ENCODE measurements at regions not wholly inside any gene's neighbourhood (a gene's known extent, or its start where the extent isn't known, plus 50 kb on each side); places are given as distances from the start of the nearest gene placed in this dataset.

GRCh38 chr22:34881453-34881852, 184.5 kb upstream of the ISX start:
- ATAC-seq (no peak), DNase-seq (ENCODE audit: low spot score) (no peak)
- POLR2A ChIA-PET = no interaction called here
- H3K9me3 Mint-ChIP-seq = peaks cover 21% of the 10 kb centered on the region
- no peaks in the 10 kb centered on the region; the same call in none of the 2 replicates for H3K27me3 Mint-ChIP-seq (ENCODE audit: low read depth)
- no peaks in the 10 kb centered on the region for H3K4me1 Mint-ChIP-seq
- TF ChIP-seq CDX4 (CRISPR knock-in tag; IDR thresholded peaks at IDR 0.05; ENCODE audit: borderline replicate concordance) (no peak), ZNF416 (CRISPR knock-in tag; IDR thresholded peaks at IDR 0.05) (no peak), OVOL2 (CRISPR knock-in tag; IDR thresholded peaks at IDR 0.05; ENCODE audit: borderline replicate concordance) (no peak), MYBL2 (CRISPR knock-in tag; IDR thresholded peaks at IDR 0.05) (no peak), ELF4 (CRISPR knock-in tag; IDR thresholded peaks at IDR 0.05; ENCODE audit: low read depth) (no peak)
- CTCF ChIA-PET = no interaction called here
- no peak overlapping the region for H3K4me3 Mint-ChIP-seq
- no peak overlapping the region for H3K27ac Mint-ChIP-seq
- H3K36me3 Mint-ChIP-seq = no peaks in the 10 kb centered on the region

GRCh38 chr22:34885852-34886251, 180.1 kb upstream of the ISX start:
- Mint-ChIP-seq H3K27ac (no peak overlapping the region), H3K4me1 (no peaks in the 10 kb centered on the region), H3K9me3 (peaks cover 55% of the 10 kb centered on the region), H3K27me3 (ENCODE audit: low read depth) (peaks cover 5% of the 10 kb centered on the region), H3K4me3 (no peak overlapping the region), H3K36me3 (peaks cover 25% of the 10 kb centered on the region)
- no peak for TF ChIP-seq HMGXB4 (CRISPR knock-in tag; IDR thresholded peaks at IDR 0.05)
- TF ChIP-seq ERG (CRISPR knock-in tag; IDR thresholded peaks at IDR 0.05) = no peak
- no peak for TF ChIP-seq ZNF423 (CRISPR knock-in tag; IDR thresholded peaks at IDR 0.05)
- no peak for TF ChIP-seq IRF1 (CRISPR knock-in tag; IDR thresholded peaks at IDR 0.05)
- TF ChIP-seq ETV6 (CRISPR knock-in tag; IDR thresholded peaks at IDR 0.05) = no peak
- TF ChIP-seq SMAD3 (CRISPR knock-in tag; IDR thresholded peaks at IDR 0.05; ENCODE audit: borderline replicate concordance) = no peak
- ChIA-PET POLR2A (no interaction called here), CTCF (no interaction called here)
- ATAC-seq (no peak), DNase-seq (ENCODE audit: low spot score) (no peak)

- no peak overlapping the region for H3K27ac Mint-ChIP-seq
- no peak for TF ChIP-seq EMX1 (CRISPR knock-in tag; IDR thresholded peaks at IDR 0.05)
- no peak for TF ChIP-seq MLX (CRISPR knock-in tag; IDR thresholded peaks at IDR 0.05)
- no peak for TF ChIP-seq FOXP1 (CRISPR knock-in tag; IDR thresholded peaks at IDR 0.05; ENCODE audit: borderline replicate concordance)
- TF ChIP-seq PRDM15 (CRISPR knock-in tag; IDR thresholded peaks at IDR 0.05) = no peak
- TF ChIP-seq ZNF671 (CRISPR knock-in tag; IDR thresholded peaks at IDR 0.05) = no peak
- no peak for TF ChIP-seq CREM (CRISPR knock-in tag; IDR thresholded peaks at IDR 0.05)
- TF ChIP-seq ZNF532 (CRISPR knock-in tag; IDR thresholded peaks at IDR 0.05; ENCODE audit: borderline replicate concordance) = no peak
- TF ChIP-seq ZNF219 (CRISPR knock-in tag; IDR thresholded peaks at IDR 0.05; ENCODE audit: borderline replicate concordance) = no peak
- no peak for TF ChIP-seq NFE2L1 (CRISPR knock-in tag; IDR thresholded peaks at IDR 0.05)
Observed at GRCh38 chr22:34886391-34886790, 179.6 kb upstream of the ISX start.

More at GRCh38 chr22:34886391-34886790, 179.6 kb upstream of the ISX start:
- Mint-ChIP-seq H3K4me1 (no peaks in the 10 kb centered on the region), H3K9me3 (peaks cover 61% of the 10 kb centered on the region), H3K4me3 (no peak overlapping the region), H3K36me3 (peaks cover 30% of the 10 kb centered on the region), H3K27me3 (ENCODE audit: low read depth) (peaks cover 6% of the 10 kb centered on the region)
- CTCF ChIA-PET = no interaction called here
- ATAC-seq (no peak), DNase-seq (ENCODE audit: low spot score) (no peak)
- POLR2A ChIA-PET = no interaction called here

Measured in WTC11 (cell line).